CD4-positive, alpha-beta T cell (primary cell): ENCODE measurements at regions not wholly inside any gene's neighbourhood (a gene's known extent, or its start where the extent isn't known, plus 50 kb on each side); places are given as distances from the start of the nearest gene placed in this dataset.

Experiments
- ATAC-seq: fragments of 200-7000 bp; cut with Tn5 transposase; one replicate; pipeline ENCODE4 v1.10.0; 2022; ENCODE audit warnings: mild to moderate bottlenecking; ENCODE audit not compliant: poor library complexity
- CTCF ChIA-PET: fragments of 350-600 bp; sonication (Branson Sonifier 250); formaldehyde crosslinking; loops from one replicate; lab custom pipeline; 2021; ENCODE audit warnings: antibody characterized with exemption, inconsistent platforms; lab: Charles Lee
- POLR2A ChIA-PET: fragments of 350-600 bp; sonication (Branson Sonifier 250); formaldehyde crosslinking; loops from one replicate; lab custom pipeline; 2021; ENCODE audit warnings: antibody characterized with exemption, inconsistent platforms; lab: Charles Lee
- DNase-seq, 14 experiments: peaks; one replicate each; pipeline ENCODE4 v3.0.0-alpha.2; 2013 to 2020; ENCODE audit warnings: mixed read lengths in 2 of 14
- H3K27ac ChIP-seq, 2 donors: one replicate each; pipeline versions ENCODE4 v1.5.1 to v1.7.0; 2013; ENCODE audit warnings: low read length in 2 of 2, low read depth in 1 of 2, mild to moderate bottlenecking in 1 of 2
- H3K27me3 ChIP-seq, 2 experiments: 1 replicate in 1 of 2; 2 replicates in 1 of 2; pipeline versions ENCODE4 v1.6.1 to v1.7.0; 2013; ENCODE audit warnings: low read length in 2 of 2, control low read depth in 1 of 2, mild to moderate bottlenecking in 1 of 2, moderate library complexity in 1 of 2; ENCODE audit not compliant: insufficient read depth in 2 of 2, control insufficient read depth in 1 of 2
- H3K36me3 ChIP-seq: one replicate; pipeline ENCODE4 v1.6.1; 2013; ENCODE audit warnings: low read length, control low read depth; ENCODE audit not compliant: insufficient read depth
- H3K4me1 ChIP-seq: one replicate; pipeline ENCODE4 v1.6.1; 2013; ENCODE audit warnings: low read length, control low read depth; ENCODE audit not compliant: insufficient read depth
- H3K4me3 ChIP-seq: one replicate; pipeline ENCODE4 v1.5.1; 2013; ENCODE audit warnings: mild to moderate bottlenecking, low read length, moderate library complexity
- H3K9me3 ChIP-seq, 2 experiments: 1 replicate in 1 of 2; 2 replicates in 1 of 2; pipeline versions ENCODE4 v1.6.1 to v1.7.0; 2013; ENCODE audit warnings: low read length in 2 of 2, mild to moderate bottlenecking in 2 of 2, control low read depth in 1 of 2, moderate library complexity in 1 of 2; ENCODE audit not compliant: control insufficient read depth in 1 of 2, insufficient read depth in 1 of 2
- H3K27ac Mint-ChIP-seq: one replicate; pipeline ENCODE4 v1.8.0; 2020; ENCODE audit warnings: mixed read lengths
- H3K27me3 Mint-ChIP-seq: one replicate; pipeline ENCODE4 v1.8.0; 2021; ENCODE audit warnings: mixed read lengths
- H3K36me3 Mint-ChIP-seq: one replicate; pipeline ENCODE4 v1.8.0; 2021; ENCODE audit warnings: low read depth, mixed read lengths
- H3K4me1 Mint-ChIP-seq: one replicate; pipeline ENCODE4 v1.8.0; 2021; ENCODE audit warnings: low read depth, mixed read lengths
- H3K4me3 Mint-ChIP-seq: one replicate; pipeline ENCODE4 v1.8.0; 2020; ENCODE audit warnings: mild to moderate bottlenecking, mixed read lengths
- H3K9me3 Mint-ChIP-seq: one replicate; pipeline ENCODE4 v1.8.0; 2020; ENCODE audit warnings: mixed read lengths
- CTCF ChIP-seq: fragments of 200-600 bp; IDR thresholded peaks from one replicate; pipeline ENCODE4 v1.8.0; 2022; ENCODE audit warnings: antibody characterized with exemption, mild to moderate bottlenecking
- intact Hi-C, 2 experiments: fragments of 100-400 bp; cut with DNase I in 1 of 2; cut with micrococcal nuclease in 1 of 2; formaldehyde crosslinking; loops; one replicate each; pipeline versions ENCODE4 v1.15.1 to v1.9.0; 2023 to 2025; cut with DNase I, micrococcal nuclease

GRCh38 chr5:89213573-89213972 lies 330.6 kb upstream of the MEF2C start:
- H3K4me1 ChIP-seq: no peaks in the 10 kb centered on the region
- no peak for ATAC-seq
- no peaks in the 10 kb centered on the region for H3K27me3 ChIP-seq
- Mint-ChIP-seq H3K36me3 (no peaks in the 10 kb centered on the region), H3K27ac (no peak overlapping the region), H3K27me3 (no peaks in the 10 kb centered on the region), H3K9me3 (no peaks in the 10 kb centered on the region), H3K4me1 (no peaks in the 10 kb centered on the region), H3K4me3 (no peak overlapping the region)
- intact Hi-C loops: no loop called here
- ChIA-PET CTCF (no interaction called here), POLR2A (no interaction called here)
- no peaks in the 10 kb centered on the region for H3K36me3 ChIP-seq
- no peak overlapping the region for H3K4me3 ChIP-seq
- H3K27ac ChIP-seq: no peak overlapping the region
- H3K9me3 ChIP-seq: no peaks in the 10 kb centered on the region
- no peak for DNase-seq
- TF ChIP-seq CTCF: no peak

GRCh38 chr5:89211836-89212235 lies 328.9 kb upstream of the MEF2C start:
- ChIA-PET POLR2A (no interaction called here), CTCF (no interaction called here)
- Histone ChIP-seq H3K36me3 (no peaks in the 10 kb centered on the region), H3K4me1 (no peaks in the 10 kb centered on the region), H3K27me3 (no peaks in the 10 kb centered on the region), H3K27ac (no peak overlapping the region), H3K4me3 (no peak overlapping the region), H3K9me3 (peaks cover 0 to 3% of the 10 kb centered on the region in 2 experiments)
- no peak overlapping the region for H3K27ac Mint-ChIP-seq
- no peak for ATAC-seq
- H3K4me3 Mint-ChIP-seq: no peak overlapping the region
- no peak for DNase-seq
- intact Hi-C loops: no loop called here
- H3K9me3 Mint-ChIP-seq: no peaks in the 10 kb centered on the region
- H3K27me3 Mint-ChIP-seq: no peaks in the 10 kb centered on the region
- TF ChIP-seq CTCF: no peak
- H3K4me1 Mint-ChIP-seq: no peaks in the 10 kb centered on the region
- H3K36me3 Mint-ChIP-seq: no peaks in the 10 kb centered on the region

GRCh38 chr5:89208811-89209210 lies 325.8 kb upstream of the MEF2C start:
- Mint-ChIP-seq H3K4me1 (no peaks in the 10 kb centered on the region), H3K4me3 (no peak overlapping the region), H3K36me3 (no peaks in the 10 kb centered on the region), H3K9me3 (no peaks in the 10 kb centered on the region), H3K27ac (no peak overlapping the region), H3K27me3 (no peaks in the 10 kb centered on the region)
- DNase-seq (no peak), ATAC-seq (no peak)
- peaks cover 0 to 3% of the 10 kb centered on the region in 2 experiments for H3K9me3 ChIP-seq
- H3K36me3 ChIP-seq: no peaks in the 10 kb centered on the region
- H3K4me1 ChIP-seq: no peaks in the 10 kb centered on the region
- intact Hi-C loops: no loop called here
- CTCF ChIA-PET: no interaction called here
- POLR2A ChIA-PET: no interaction called here
- no peaks in the 10 kb centered on the region for H3K27me3 ChIP-seq
- H3K4me3 ChIP-seq: no peak overlapping the region
- no peak overlapping the region for H3K27ac ChIP-seq
- no peak for TF ChIP-seq CTCF
